Esophagus muscularis mucosa (tissue), 4 donors: ENCODE measurements at regions not wholly inside any gene's neighbourhood (a gene's known extent, or its start where the extent isn't known, plus 50 kb on each side); places are given as distances from the start of the nearest gene placed in this dataset.

Experiments used
- CTCF ChIP-seq, 3 experiments: fragments of 200-600 bp in 2 of 3; fragments of 450-650 bp in 1 of 3; sonication (generic) in 2 of 3; IDR thresholded peaks; one replicate each; pipeline ENCODE4 v1.5.1; 2017 to 2019; ENCODE audit warnings: antibody characterized with exemption in 3 of 3, mild to moderate bottlenecking in 2 of 3, moderate library complexity in 1 of 3
- EP300 ChIP-seq: sonication (generic); formaldehyde crosslinking; IDR thresholded peaks from one replicate; pipeline ENCODE4 v1.6.1; 2017; ENCODE audit warnings: antibody characterized with exemption
- POLR2A ChIP-seq: fragments of 450-650 bp; IDR thresholded peaks from one replicate; pipeline ENCODE4 v1.6.1; 2017; ENCODE audit warnings: antibody characterized with exemption, moderate library complexity, mild to moderate bottlenecking, low read depth

GRCh38 chr4:149291463-149291862 is 524.2 kb downstream of the IQCM start:
- TF ChIP-seq CTCF (IDR thresholded peaks at IDR 0.05) = no peak
- TF ChIP-seq POLR2A = no peak
- no peak for TF ChIP-seq EP300
